ENCODE measurements at regions not wholly inside any gene's neighbourhood (a gene's known extent, or its start where the extent isn't known, plus 50 kb on each side); places are given as distances from the start of the nearest gene placed in this dataset.

DNA sequence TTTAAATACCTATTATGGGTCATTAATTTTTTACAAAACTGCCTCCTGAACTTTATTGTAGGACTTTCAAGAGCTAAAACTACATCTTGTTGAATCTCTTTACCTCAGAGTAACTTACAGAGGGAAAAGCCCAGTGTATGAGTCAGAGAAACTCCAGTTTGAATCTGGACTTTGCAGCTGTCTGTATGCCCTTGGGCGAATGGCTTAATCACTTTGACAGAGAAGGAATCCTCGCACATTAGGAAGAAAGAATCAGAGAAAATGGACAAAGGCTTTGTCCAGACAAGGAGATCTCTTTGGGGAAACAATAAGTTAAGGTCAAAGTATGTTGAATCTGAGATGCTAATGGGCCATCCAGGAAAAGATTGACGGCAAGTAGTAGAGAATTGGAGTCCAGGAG, 484.2 kb upstream of the CELF2 start:
- TF ChIP-seq POLR2A (IDR thresholded peaks at IDR 0.05; ENCODE audit: low read length) = no peak
- no peak for TF ChIP-seq GATA1 (IDR thresholded peaks at IDR 0.05; ENCODE audit: low read depth, low read length)
